Activated naive CD4-positive, alpha-beta T cell (primary cell): ENCODE measurements at regions not wholly inside any gene's neighbourhood (a gene's known extent, or its start where the extent isn't known, plus 50 kb on each side); places are given as distances from the start of the nearest gene placed in this dataset.
"Not testable (repeated sequence)": the region's sequence is repeated elsewhere in the genome, so short reads cannot be mapped to it uniquely, and the experiment has no call there.

Experiments
- DNase-seq, 4 experiments: peaks; one replicate each; lab custom pipeline; 2025; lab: John Stamatoyannopoulos, UW

DNA sequence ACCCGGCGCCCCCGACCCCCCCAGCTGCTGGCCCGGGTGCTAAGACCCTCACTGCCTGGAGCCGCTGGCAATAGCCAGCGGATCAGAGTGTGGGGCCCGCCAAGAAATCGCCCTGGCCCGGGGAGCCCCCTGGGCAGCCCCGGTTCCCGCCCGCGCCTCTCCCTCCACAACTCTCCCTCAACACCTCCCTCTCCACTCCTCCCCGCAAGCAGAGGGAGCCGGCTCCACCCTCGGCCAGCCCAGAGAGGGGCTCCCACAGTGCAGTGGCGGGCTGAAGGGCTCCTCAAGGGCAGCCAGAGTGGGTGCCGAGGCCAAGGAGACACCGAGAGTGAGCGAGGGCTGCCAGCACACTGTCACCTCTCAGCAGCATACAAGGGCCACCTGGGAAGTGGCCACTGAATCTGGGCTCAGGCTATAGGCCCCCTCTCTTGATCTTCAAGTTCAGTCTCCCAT is 385.5 kb downstream of the SEC14L1 start:
- DNase-seq = no peak

DNA sequence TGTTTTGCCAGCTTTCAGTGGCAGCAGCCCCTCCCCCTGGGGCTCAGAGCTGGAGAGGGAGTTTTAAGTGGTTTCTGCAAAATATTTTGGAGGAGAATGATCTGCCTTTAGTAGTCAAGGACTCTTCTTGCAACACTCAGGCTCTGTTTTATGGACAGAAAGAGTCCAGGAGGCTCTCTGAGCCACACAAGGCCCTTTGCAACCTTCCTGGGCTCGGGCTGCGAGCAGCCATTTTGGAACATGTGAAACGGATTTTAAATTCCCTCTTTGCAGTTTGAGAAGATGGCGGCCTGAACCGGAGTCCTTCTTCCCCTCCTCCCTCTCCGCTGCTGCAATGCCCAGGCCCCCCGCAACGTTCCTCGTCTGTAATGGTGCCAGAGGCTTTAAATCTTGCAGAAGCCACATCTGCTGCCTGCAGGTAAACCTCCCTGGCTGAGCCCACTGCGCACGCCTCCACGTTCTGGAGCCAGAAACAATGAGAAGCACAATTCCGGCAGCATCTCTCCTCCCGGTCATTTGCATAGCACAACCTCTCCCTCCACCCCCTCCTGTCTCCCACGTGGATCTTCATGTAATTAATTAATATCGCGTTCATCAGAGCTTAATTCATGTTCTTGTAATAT is 386.1 kb downstream of the SEC14L1 start:
- DNase-seq = no peak

DNA sequence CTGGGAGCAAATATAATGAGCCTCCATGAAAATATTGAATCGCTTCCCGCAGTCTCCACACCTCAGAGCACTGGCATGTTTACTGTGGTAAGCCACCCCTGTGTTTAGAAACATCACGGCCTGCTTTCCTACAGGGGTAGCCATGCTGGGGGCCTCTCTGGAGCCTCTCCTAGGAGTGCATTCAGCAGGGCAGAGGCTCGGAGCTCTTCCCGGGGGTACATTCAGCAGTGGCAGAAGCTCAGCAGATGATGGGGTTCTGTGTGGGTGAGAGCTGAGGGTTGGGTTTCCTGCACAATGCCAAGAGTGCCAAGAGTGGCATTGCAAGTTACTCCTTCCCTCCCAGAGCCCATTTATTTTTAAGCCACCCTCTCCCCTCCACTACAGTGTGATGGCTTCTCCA is 386.6 kb downstream of the SEC14L1 start:
- no peak for DNase-seq

DNA sequence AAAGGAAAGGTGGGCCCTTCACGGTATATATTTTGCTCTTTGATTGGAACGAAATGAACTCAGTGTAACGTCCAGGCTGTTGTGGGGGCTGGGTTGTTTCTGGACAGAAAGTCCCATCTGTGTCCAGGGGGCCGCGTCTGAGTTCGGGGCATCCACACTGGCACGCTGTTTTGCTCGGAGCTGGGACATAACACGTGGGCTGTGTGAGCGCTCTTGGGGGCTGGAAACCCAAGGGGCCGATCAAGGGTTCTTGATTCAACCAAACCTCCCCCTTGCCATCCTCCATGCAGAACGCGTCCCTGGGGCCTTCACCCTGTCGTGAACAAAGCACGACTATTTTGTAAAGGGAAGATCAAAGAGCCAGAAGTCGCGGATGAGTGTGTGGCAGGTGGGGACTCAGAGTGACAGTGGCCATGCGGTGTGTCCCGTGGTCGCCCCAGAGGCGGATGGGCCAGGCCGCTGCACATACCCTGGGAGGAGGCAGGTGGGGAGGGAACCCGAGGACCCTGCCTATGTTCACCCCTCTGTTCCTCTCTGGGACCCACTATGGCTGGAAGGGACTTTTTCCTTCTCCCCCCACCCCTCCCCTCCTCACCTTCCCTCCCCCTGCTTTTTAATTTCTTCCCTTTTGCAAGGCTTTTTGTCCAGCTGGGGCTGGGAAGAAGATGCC is 387.2 kb downstream of the SEC14L1 start:
- no peak for DNase-seq

DNA sequence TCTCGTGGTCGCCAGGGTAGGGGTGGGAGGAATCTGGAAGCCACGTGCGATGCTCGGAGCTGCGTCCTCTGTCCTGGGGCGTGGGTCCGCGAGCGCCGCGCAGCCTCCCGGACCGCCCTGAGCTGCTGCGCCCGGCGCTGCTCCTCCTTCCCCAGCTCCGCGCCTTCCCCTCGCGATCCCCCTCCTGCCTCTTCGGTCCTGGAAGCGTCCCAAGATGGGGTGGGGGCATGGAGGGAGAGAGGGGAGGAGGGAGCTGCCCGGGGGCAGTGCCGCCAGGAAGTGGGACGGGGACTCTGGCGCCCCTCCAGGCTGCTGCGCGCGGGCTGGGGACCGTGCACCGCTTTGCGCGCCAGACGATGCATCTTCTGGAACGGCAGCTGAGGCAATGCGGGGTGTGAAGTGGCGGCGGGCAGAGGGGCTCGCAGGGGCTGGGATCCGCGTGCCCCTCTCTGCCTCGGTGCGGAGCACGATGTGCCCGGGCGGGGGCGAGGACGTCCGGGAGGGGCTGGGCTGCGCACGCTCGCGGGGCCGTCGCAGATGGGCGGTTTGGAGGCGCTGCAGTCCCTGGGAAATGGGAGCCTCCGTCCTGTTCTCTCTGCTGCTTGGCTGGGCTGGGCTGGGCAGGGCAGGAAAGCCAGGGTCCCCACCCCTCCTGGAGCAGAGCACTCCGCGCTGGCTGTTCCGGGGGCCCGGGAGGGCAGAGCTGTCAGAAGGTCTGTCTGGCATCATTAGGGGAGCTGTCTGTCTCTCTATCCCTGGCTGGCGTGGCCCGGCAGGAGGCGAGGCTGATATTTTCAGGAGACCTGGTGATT is 388.0 kb downstream of the SEC14L1 start:
- DNase-seq = peak in 1 of 4 experiments; percentile 34

DNA sequence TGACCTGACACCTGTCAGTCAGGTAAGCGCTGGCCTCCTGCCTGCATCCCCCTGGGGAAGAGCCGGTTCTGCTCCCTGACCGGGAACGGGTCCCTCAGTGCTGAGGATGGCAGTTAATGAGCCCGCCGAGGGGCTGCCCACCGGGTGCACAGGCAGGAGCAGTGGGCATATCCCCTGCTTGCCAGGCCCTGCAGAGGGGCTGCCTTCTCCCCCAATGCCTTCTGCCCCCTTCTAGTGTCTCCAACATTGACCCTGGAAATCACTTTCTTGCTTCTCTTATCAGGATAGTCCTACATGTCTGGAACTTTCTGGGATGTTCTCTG is 388.5 kb downstream of the SEC14L1 start:
- DNase-seq = no peak

DNA sequence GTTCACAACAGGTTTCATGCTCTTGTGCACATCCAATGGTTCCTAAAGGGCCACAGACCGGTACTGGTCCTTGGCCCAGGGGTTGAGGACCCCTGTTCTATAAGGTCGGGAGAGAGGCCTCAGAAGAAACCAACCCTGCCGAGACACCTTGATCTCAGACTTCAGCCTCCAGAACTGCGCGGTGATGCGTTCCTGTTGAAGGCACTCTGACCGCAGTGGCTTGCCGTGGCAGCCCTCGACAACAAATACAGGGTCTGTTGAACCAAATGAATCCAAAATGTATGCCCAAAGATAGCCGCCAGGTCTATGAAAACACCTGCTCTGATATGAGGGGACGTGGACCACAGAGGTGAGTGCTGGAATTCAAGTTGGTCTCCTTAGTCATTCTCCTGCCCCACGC is 389.8 kb downstream of the SEC14L1 start:
- DNase-seq = no peak

DNA sequence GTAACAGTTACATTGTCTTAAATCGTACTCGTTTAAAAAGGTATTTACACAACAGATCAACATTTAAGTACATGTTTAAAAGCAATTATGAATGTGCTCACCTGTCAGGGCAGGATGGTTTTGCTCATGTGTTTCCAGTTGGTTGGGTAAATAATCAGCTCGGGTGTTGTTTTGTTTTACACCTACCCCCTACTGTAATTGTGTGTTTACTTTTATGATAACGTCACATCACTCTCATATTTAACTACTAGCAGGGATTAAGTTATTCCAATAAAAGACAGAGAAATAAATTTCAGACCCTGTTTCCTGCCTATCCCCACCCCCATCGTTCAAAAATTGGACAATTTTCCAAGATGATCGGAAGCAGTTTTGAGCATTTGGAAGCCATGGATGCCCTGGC is 390.2 kb downstream of the SEC14L1 start:
- no peak for DNase-seq

DNA sequence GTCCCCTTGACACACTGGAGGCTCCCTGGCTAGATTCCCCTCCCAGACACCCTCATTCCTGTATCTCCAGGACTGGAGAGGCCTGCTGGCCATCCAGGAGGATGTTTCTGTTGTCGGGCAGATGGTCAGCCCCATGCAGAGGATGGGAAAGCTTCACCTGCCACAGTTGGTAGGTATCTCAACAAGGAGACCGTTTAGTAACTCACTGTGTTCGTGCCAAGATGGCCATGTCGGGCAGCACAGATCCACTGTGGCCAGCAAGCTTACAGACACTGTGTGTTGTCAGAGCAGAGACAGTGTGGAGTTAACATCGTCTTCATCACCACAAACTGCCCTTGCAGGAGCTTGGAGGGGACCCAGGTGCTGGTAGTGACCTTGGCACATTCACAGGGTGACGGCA is 390.9 kb downstream of the SEC14L1 start:
- no peak for DNase-seq

DNA sequence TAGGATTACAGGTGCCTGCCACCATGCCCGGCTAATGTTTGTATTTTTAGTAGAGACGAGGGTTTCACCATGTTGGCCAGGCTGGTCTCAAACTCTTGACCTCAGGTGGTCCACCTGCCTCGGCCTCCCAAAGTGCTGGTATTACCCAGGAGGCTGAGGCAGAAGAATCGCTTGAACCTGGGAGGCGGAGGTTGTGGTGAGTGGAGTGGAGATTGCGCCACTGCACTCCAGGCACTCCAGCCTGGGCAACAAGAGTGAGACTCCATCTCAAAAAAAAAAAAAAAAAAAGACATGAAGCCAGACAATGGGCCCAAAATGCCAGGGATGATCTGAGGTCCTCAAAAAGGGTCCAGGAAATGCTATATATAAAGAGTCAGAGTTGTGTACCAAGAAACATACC is 392.9 kb downstream of the SEC14L1 start:
- DNase-seq = not testable (repeated sequence)

DNA sequence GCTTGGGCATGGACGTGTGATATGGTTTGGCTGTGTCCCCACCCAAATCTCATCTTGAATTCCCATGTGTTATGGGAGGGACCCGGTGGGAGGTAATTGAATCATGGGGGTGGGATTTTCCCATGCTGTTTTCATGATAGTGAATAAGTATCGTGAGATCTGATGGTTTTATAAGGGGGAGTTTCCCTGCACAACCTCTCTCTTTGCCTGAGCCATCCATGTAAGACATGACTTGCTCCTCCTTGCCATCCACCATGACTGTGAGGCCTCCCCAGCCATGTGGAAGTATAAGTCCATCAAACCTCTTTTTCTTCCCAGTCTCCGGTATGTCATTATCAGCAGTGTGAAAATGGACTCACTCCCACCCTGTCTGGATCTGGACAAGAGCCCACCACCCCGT is 393.4 kb downstream of the SEC14L1 start:
- no peak for DNase-seq

DNA sequence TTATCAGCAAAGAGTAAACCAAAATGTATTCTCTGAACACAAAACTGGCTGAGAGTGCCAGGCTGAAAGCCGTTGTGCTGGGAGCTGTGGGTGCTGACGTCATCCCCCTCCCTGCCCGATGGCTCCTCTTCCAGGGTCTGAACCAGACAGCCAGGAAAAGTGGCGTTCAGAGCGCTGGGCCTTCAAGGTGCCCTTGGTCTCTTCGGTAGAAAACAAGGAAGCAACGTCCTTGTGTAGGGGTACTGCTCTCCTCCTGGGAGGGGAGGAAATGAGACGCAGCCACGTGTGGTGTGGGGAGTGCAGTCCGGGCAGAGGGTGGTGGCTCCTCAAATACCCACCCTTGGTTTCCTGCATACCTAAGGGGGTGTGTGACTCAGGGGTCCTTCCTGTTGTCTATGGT is 394.7 kb downstream of the SEC14L1 start:
- no peak for DNase-seq

DNA sequence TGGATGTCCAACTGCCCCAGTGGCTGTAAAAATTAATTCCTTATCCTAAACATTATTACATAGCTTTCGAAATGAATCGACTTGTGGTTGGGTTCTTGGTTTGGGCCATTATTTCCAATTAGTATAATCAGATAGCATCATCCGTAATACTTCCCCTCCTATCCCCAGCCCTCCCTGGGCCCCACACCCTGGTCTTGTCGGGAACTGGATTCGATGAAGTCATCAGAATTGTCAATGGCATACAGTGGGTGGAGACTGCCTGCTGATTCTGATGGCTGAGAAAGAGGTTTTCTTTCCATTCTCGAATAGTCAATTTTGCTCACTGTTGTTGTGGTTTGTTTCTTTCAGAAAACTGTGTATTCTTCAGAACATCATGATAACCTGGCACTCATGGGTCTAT is 395.1 kb downstream of the SEC14L1 start:
- DNase-seq = no peak

DNA sequence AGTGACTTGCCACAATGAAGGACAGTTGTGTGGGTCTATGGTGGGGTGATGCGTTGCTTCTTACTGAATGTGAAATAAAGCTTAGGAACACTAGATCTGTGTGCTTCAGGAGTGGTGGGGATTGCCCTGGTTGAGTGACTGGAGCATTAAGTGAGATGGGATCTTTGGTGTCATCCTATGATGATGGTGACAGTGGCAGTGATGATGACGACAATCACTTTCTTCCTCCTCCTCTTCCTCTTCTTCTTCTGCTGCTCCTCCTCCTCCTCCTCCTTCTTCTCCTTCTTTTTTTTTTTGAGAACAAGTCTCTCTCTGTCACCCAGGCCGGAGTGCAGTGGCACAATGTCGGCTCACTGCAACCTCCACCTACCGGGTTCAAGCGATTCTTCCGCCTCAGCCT is 396.8 kb downstream of the SEC14L1 start:
- DNase-seq = no peak

DNA sequence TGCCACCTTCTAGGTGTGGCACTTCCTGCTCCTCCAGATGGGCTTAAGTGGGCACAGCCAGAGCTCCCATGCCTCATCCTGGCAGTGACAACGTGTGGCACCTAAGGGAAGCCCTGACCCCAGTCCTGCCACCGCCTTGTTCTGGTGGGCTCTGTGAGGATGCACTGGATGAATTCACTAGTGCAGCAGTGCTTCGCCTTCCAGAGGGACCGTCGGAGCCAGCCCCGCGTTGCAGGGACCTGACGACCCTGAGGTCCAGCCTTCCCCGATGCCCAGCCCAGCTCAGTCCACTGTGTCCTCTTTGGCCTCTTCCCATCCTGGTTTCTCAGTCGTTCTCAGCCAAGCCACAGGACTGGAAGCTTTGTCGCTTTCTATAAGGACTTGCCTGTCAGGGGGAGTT is 399.8 kb downstream of the SEC14L1 start:
- no peak for DNase-seq

DNA sequence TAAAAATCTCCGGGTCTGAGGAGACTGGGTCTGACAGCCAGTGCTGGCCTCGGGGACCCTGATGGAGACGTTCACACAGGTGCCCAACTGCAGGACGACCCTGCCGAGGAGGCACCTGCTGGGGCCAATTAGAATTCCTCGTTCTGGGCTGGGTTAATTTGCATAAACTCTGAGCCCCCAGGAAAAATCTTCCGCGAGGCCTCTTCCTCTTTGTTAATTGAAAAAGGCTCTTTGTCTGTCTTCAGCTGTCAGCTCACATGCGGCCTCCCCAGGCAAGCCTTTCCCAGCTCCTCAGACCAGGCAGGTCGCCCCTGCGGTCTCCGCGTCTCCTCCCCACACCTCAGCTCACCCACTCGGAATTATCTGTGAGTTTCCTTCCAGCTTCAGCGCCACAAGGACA is 400.2 kb downstream of the SEC14L1 start:
- DNase-seq = no peak

DNA sequence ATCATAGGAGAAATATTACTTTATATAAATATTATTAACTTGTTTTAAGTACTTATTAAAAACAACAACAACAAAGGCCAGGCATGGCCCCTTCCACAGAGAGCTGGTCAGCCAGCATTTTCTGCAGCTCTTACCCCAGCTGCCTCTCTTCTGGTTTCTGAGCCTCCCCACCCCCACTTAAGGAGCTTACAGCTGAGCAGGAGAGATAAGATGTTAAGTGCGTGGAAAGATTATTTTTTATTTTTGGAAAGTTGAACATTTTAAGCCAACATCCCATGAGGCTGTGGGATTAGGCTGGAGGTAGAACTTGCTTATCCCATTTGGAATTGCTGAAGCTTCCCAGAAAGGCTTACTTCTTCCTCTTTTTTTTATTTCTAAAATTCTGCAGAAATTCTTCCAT is 401.2 kb downstream of the SEC14L1 start:
- no peak for DNase-seq

DNA sequence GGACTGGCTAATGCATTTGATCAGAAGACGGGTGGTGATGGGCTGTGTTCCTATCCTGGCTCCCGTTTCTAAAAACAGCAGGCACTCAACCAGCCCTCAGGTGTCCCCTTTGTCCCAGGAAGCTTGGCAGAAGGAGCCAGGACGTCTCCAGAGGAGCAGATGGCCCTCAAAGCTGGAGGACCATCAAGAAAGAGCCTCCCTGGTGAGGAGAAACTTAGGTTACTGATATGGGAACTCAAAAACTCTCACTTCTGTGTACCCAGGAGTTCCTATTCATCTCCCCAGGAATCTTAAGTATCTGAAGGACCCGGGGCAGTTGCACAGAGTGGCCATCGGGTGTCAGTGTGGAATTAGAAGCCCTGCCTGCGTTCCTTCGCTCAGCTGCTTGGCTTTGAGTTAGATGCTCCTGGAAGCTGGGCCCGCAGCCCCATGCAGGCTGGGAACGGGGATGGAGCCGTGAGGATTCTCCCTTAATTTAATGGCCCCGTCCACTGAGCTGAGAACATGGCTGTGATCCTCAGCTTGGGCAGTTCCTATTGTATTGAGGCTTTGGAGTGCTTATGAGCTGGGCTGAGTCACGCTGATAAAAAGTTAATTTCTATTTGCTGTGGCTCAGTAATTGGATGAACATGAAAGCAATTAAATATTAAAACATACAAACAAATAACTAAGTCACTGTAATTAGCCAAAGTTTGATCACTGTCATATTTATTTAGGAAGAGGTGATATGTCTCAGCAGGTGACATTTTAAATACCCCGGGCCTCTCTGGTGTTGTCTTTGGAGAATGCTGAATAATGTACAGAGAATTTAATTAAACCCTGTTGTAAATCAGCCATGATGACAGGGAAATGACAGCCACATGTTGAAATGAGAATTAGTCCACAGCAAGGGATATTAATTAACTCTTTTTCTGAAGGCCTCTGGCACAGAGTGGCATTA is 402.1 kb downstream of the SEC14L1 start:
- DNase-seq = peak in 2 of 4 experiments; percentile 36 to 49

DNA sequence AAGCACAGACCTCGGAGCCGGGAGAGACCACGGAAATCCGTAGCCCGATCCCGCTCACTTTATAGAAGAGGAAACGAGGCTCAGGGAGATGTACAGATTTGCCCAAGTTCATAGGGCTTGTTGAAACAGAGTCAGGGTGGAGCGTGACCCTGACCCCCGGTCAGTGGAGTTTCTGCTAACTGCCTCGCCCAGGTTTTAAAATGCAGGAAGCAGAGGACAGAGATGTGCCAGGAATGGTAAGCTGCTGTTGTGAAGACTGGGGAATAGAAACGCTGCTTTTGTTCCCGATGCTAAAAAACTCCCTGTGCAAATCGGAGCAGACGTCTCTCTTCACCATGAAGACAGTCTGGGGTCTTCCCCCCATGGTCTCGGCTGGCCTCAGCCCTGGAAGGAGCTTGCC is 403.0 kb downstream of the SEC14L1 start:
- no peak for DNase-seq

DNA sequence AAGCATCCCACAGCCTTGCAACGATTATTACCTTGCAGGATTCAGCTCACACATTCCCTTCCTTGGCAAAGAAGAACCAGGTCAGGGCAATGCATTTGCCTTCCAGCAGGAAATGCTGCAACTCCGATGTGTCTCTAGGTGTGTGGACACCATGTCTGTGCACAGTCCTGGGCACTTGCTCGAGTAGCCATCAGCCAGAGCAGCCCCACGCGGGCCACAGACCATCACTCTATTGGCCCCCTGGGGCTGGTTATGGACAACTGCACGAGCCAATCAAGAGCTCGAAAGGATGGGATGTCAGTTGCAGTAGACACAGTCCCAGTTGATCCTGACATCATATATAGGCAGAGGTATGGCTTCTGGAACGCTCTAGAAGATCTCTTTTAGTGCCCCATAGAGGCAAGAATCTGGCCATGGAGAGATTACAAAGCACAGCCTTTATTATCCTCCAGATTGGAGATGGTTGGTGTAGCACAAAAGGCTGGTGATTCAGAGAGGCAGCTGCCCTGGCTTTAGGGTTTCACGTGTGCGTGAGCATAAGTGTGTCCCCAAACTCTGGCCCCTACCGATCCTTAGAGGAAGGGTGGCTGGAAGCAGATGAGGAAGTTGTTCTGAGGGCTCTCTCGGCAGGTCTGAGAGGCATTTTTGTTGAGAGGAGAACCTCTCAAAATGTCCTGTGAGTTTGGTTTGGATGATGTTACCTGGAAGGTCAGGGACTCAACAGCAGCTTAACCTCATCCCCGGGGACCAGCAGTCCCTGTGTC is 403.8 kb downstream of the SEC14L1 start:
- no peak for DNase-seq

DNA sequence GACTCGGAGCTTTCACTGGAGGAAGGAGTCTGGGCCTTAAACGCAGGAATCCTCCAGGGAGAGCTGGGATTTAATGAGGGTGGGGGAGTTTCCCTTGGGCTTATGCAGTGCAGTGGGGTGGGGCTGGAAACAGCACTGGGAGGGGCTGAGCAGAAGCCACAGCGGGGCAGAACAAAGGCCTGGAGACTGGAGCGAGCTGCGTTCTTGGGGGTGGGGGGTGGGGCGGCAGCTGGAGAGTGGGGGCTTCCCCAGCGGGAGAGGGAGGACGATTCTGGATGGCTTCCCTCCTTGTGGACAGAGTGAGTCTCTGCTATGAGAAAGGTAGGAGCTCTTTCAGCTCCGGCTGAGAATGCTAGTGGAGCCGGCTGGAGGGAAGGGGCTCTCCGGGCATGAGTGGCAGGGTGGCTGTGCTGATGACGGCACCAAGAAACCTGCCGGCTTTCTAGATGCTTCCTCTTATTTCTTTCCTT is 406.0 kb downstream of the SEC14L1 start:
- no peak for DNase-seq
